LoVo (cell line): ENCODE measurements at regions not wholly inside any gene's neighbourhood (a gene's known extent, or its start where the extent isn't known, plus 50 kb on each side); places are given as distances from the start of the nearest gene placed in this dataset.
"Not testable (repeated sequence)": the region's sequence is repeated elsewhere in the genome, so short reads cannot be mapped to it uniquely, and the experiment has no call there.

Source experiments
- DNase-seq: peaks from one replicate; pipeline ENCODE4 v3.0.0-alpha.2; 2016; ENCODE audit warnings: low spot score

DNA sequence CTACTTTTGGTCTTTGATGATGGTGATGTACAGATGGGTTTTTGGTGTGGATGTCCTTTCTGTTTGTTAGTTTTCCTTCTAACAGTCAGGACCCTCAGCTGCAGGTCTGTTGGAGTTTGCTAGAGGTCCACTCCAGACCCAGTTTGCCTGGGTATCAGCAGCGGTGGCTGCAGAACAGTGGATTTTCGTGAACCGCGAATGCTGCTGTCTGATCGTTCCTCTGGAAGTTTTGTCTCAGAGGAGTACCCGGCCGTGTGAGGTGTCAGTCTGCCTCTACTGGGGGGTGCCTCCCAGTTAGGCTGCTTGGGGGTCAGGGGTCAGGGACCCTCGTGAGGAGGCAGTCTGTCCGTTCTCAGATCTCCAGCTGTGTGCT, 56.6 kb upstream of the TNFAIP8 start:
- DNase-seq = not testable (repeated sequence)

DNA sequence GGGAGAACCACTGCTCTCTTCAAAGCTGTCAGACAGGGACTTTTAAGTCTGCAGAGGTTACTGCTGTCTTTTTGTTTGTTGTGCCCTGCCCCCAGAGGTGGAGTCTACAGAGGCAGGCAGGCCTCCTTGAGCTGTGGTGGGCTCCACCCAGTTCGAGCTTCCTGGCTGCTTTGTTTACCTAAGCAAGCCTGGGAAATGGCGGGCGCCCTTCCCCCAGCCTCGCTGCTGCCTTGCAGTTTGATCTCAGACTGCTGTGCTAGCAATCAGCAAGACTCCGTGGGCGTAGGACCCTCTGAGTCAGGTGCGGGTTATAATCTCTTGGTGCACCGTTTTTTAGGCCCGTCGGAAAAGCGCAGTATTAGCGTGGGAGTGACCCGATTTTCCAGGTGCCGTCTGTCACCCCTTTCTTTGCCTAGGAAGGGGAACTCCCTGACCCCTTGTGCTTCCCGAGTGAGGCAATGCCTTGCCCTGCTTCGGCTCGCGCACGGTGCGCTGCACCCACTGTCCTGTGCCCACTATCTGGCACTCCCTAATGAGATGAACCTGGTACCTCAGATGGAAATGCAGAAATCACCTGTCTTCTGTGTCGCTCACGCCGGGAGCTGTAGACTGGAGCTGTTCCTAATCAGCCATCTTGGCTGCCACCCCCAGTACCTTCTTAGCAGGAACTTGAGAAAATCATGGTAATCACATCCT, 56.1 kb upstream of the TNFAIP8 start:
- not testable (repeated sequence) for DNase-seq

DNA sequence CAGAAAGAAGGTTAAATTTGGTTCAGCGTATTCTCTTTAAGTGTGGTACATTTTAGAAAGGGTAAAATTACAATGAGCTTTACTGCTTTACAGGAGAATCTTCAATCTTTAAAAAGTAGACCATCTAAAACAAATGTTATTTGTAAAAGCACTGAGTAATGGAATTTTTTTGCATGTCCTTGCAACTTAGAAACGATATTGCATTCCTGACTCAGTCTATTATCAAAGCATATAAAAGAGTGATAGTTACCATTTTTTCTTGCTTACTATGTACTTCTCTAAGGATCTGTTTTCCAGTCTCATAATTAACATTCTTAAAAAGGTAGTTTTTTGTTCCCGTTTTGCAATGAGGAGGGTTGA, 55.5 kb upstream of the TNFAIP8 start:
- no peak for DNase-seq

DNA sequence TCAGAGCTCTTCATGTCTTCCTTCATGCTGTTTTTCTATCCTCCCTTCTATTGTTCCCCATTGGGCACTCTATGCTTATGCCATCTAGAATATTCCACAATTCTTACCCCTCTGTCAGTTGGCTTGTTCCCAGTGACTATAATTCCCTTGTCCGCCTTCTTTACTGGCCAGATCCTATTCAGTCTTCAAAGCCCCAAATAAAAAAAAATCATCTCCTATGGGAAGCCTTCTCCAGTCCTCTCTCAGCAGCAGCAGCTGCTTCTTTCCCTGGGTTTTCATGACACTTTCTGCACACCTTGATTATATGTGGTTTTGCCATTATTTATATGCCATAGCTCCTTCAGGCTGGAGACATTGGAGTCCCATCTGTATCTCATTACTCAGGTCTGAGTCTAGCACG, 54.6 kb upstream of the TNFAIP8 start:
- DNase-seq = no peak

DNA sequence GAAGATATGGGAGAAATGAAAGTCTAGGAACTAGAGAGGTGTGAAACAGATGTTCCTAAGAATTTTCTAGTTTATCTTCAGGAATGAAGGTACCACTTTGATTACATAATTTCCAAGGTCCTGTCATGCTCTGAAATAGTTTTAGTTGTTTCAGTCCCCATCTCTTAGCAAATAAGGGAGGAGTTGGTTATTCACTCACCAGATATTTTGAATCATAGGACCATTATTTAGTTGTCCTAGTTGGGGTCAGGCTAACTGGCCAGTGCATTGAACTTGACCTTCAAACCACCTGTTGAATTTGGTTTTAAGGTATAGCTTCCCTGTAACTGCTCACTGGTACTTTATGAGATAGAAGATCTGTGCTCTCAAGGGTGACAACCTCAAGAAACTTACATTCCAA, 53.9 kb upstream of the TNFAIP8 start:
- DNase-seq = no peak

DNA sequence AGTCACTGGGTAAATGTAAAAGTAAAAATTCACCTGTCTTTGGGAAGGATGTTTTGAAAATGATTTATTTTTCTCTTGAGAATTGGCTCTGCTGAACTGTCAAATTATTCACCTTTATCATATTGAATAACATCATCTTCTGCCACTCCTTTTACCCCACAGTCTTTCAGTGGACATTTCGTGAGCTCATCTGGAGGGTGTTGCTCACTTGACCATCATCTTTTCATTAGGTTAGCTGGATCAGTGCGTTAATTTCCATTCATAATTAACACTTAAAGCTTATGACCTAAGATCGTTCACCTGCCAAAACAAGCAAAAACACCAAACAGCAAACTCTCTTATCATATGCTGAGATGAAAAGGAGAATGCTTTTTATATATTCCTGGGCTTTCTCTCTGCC, 53.4 kb upstream of the TNFAIP8 start:
- DNase-seq = no peak

DNA sequence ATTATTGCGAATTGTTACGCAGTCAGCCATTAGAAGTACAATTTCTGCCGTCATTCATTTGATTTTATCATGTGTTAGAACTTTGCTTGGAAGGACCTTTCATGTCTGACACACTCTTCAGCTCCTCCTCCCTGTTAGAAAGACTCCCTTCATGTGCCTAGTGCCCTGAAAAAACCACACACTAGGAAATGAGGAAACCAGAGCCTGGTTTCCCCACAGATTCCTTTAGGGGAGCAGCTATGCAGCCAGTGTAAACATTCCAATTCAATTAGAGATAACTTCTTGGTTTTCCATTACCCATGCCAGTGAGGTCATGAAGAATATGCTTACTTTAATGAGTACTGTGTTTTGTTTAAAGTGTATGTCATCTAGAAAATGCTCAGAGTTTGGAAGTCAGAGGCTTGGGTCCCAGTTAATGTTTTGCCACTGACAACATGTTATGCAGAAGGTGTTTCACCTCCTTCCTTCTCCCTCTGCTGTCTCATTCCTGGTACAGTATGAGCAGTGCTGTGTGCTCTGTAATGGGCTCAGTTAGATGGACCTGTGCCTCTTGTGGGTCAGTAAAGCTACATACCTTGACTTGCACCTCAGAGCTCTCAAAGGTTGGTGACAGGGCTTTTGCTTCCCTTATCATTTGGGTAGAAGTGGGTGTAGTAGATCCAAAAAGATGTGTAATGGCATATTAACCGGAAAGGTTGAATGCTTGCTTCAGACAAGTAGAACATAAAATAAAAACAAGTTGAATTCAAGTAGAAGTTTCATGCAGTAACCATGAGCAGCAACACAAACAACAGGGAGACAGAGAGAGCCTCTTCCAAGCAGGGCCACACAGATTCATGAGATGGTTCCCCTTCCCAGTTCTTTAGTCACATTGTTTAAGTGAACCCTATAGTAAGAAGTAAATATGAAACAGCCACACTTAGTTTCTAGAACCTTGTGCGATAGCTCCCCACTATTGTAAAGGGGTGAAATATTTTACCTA, 52.6 kb upstream of the TNFAIP8 start:
- peak; percentile 74 for DNase-seq

DNA sequence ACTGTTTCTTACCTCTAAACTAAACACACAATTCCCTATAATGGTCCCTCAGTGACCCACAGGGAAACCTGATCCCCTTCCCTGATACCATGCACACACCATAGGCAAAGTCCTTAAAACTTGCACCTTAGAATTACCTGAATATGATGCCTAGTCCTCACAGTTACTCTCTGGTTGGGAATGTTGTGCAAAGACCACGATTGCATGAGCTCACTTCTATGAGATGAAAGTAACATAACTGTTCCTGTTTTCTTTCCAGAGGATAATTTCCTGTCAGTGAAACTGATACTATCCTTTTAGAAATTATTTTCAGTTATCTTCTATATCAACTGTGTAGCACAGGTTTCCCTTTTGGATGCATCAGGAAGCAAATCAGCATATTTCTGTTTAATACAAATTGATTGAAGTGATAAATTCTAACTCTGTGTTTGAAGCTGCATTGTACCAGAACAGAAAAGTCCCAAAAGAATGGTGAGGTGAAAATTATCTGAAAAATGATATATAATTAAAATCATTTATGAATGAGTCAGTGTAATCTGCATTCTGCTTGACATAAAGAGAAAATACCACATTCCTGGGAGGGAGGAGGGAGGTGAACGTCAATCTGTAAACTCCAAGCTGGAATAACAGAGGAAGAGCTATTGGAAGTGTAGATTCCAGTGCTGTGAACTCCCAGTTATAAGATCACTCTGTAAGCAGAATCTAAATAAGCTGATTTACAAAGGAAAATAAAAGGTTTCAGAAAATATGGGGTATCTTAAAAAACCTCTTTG, 51.2 kb upstream of the TNFAIP8 start:
- no peak for DNase-seq
